ENCODE measurements at regions not wholly inside any gene's neighbourhood (a gene's known extent, or its start where the extent isn't known, plus 50 kb on each side); places are given as distances from the start of the nearest gene placed in this dataset.

- no peak for TF ChIP-seq CTCF (IDR thresholded peaks at IDR 0.05; ENCODE audit: insufficient read depth, low read length, poor library complexity, severe bottlenecking)
- no peak for TF ChIP-seq EZH2phosphoT487 (conservative IDR thresholded peaks at IDR 0.05; ENCODE audit: low read length)
Observed at GRCh38 chr5:87113861-87114260, 153.8 kb upstream of the RASA1 start.
